HT1080 (cell line): ENCODE measurements at regions not wholly inside any gene's neighbourhood (a gene's known extent, or its start where the extent isn't known, plus 50 kb on each side); places are given as distances from the start of the nearest gene placed in this dataset.
"Not testable (repeated sequence)": the region's sequence is repeated elsewhere in the genome, so short reads cannot be mapped to it uniquely, and the experiment has no call there.

Source experiments
- DNase-seq: peaks from one replicate; pipeline ENCODE4 v3.0.0-alpha.2; 2015; ENCODE audit warnings: low read depth

DNA sequence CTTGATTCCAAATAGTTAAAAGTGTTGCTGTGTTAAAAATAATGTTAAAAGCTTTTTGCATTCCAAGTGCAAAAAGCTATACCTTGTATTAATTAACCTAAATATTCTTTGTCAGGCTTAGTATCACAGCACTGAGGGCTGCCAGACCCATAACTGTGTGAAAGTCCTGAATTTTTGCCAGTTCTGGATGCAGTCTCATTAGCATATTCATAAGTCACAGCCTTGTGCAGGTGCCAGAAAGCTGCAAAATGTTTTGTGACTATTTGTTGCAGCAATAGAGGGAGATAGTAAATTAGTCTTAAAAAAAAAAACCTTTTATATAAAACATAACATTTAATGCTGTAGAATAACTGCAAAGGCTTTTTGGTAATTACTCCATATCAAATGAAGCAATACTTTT, 56.6 kb downstream of the SLITRK1 start:
- DNase-seq = no peak

- no peak for DNase-seq
Measured at GRCh38 chr13:83824560-83824959, 57.7 kb downstream of the SLITRK1 start.

GRCh38 chr13:83824120-83824519, 58.2 kb downstream of the SLITRK1 start:
- no peak for DNase-seq

GRCh38 chr13:83819611-83820010, 62.7 kb downstream of the SLITRK1 start:
- no peak for DNase-seq

DNA sequence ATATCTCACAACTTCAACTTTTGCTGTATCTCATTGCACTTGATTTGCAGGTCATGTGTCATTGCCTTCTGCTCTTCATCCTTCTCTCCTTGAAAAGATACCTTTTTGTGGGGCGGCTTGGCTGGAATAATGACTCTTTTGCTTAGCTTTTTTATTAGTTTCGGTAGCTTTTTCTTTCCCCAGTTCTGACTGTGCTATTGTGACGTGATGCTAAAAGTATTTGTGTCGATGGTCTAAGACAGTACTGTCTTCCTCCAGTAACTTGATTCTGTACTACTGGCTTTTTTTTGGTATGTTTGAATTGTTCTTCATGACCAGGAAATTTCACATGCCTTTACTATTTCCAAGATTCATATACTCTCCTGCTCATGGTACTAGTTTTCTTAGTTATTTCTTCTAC, 63.1 kb downstream of the SLITRK1 start:
- DNase-seq = peak; percentile 49

DNA sequence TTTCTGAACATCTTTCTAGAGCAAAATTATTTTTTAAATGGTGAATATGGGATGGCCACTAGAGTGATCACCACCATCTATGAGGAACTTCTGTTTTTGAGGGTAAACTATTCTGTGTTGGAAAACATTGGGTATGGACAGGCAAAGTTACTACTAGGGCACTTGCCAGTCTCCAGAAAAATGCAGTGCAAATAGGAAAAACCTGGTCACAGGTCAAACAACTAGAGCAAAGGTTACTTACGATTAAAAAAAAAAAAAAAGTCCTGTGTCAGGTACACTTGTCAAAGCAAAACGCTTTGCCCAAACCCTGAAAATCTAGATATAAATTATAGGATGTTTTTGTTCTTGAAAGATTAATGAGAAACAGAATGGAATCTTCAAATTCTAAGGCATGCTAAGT, 66.2 kb downstream of the SLITRK1 start:
- no peak for DNase-seq

DNA sequence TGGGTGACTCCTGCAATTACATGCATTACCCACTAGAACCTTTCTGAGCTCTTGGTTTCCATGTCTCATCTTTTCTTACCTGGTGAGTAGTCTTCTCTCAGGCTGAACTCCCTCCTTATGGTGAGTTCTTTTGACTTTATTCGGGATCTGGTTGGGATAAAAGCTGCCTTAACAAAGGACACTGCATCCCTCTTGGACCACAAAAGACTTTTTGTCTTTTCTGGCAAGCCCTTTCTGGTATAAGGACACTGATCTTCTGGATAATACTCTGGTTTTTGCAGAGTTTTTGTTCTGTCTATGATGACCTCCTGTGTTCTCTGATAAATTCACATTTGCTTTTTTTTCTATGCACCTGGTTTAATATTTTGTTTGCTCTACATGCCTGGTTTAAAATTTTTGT, 66.7 kb downstream of the SLITRK1 start:
- DNase-seq = no peak

DNA sequence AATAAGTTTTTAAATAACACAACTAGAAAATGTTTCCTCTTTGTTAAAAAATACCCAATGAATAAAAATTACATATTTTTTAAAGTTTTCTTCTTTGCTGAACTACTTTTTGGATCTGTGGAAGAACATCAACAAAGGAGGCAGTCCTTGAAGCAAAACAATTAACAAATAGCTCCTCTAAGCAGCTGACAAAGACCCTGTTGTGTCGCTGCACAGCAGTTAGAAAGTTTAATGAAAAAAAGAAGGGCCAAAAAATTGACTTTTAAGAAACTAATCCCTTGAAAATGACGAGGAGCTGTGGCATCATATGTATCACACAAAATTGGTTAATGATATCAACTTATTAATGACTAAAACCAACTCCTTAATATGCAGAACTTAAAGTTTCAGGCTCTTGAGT, 72.1 kb downstream of the SLITRK1 start:
- DNase-seq = no peak

DNA sequence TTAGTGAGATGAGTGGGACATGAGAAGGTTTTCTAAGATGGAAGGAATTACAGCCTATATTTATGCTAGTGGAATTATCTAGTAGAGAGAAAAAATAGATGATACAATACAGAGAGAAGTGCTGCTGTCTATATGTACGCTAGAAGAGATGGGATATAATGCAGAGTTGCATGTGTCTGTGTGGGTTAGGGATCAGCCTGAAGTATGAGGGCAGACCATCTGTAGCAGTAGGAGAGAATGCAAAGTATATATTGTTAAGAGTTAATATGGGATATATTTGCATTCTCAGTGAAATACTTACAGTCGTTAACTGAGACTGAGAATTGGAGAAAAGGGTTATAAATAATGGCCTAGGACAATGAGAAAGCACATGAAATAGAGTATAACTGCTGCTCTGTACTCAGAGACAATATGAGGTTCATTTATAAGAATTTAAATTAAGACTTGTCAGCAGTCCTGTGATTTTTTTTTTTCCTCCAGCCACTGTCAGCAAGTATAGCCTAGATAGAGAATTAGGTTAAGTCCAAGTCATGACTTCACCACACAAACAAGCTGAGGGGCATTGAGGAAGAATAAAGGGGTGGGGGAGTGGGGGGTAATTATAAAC, 77.8 kb downstream of the SLITRK1 start:
- DNase-seq = no peak

- DNase-seq = no peak
Measured at GRCh38 chr13:83798731-83799130, 83.5 kb downstream of the SLITRK1 start.

DNA sequence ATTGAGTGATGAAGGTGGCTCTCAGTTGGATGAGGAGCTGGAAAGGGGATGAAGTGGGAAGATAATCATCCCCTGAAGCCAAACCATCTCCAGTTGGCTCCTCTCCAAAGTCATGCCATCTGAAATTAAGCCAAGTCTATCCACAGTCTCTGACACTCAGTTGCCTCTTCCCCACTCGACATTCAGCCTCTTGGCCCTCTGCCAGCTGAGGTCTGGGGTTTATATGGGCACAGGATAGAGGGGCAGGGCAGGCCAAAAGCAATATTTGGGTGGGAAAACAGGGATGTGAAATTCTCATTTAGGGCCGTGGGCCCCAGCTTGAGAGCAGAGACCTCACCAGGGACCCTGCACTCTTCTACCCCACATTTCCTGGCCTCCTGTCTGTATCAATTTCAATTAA, 85.9 kb downstream of the SLITRK1 start:
- DNase-seq = no peak

DNA sequence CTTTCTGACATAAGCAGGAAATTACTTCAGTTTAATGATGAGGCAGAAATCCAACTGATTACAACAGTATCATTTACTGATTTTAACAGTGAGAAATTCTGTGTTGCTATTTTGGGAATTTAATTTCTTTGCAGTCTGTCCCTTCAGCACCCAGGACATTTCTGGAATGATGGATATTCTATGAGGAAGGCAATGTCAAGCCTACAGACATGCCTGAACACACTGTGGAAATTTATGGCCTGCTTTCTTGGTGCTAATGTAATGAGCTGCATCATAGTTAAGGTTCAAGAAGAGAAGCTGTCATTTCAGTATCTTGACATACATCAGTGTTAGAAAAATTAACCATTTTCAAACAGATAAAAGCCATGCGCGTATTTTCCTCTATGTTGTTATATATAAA, 87.7 kb downstream of the SLITRK1 start:
- DNase-seq = no peak

DNA sequence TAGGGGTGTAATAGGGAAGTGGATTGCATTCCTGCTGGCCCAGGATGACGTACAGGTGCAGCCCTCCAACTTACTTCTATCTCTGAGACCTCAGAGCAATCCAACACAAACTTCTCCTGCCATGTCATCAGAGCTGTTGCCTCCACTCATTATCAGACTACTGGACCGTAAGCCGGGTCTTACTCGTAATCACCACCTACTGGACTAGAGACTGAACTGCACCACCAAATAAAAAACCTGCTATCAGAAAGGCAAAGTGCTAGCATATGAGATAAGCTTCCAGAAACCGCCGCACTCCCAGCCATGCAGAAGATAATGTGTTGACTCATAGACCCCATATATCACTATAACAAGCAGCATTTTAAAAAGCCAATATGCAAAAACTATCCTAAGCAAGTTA, 102.0 kb downstream of the SLITRK1 start:
- DNase-seq = peak; percentile 52

DNA sequence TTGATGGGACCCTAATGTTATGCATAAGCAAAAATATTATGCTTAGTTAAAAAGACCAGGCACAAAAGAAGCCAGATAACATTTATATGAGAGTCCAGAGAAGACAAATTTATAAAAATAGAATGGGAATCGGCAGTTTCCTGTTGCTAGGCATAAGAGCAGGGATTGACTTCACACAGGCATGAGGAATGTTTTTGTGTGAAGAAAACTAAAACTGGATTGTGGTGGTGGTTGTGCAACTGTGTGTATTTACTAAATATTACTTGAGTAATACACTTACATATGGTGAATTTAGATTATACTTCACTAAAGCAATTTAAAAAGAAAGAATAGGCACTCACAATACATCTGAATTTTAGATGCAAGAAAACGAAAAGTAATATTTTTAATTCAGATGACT, 108.3 kb downstream of the SLITRK1 start:
- DNase-seq = no peak

GRCh38 chr13:83765796-83766195, 116.5 kb downstream of the SLITRK1 start:
- no peak for DNase-seq

DNA sequence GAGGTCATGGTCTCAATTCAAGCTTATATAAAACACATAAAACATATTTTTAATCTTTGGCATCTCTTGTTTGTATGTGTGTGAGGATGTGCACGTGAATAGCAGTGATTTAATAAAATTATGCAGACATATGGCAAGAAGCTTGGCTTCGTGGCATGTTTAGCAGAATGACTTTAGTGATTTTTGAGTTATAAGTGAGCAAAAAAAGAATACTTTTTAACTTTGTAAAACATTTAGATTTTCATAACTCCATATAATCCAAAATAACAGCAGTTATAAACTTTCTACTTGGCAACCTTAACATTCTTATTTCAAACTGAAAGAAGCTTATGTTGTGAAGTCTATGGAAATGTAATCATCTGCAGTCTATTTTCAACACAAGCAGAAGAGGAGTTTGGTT, 120.6 kb downstream of the SLITRK1 start:
- DNase-seq = no peak

DNA sequence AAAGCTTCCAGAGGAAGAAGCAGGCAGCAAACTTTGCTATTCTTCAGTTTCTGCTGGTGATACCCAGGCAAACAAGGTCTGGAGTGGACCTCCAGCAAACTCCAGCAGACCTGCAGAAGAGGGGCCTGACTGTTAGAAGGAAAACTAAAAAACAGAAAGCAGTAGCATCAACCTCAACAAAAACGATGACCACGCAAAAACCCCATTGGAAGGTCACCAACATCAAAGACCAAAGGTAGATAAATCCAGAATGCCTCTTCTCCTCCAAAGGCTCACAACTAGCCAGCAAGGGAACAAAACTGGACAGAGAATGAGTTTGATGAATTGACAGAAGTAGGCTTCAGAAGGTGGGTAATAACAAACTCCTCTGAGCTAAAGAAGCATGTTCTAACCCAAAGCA, 127.1 kb downstream of the SLITRK1 start:
- DNase-seq = not testable (repeated sequence)

GRCh38 chr13:83753912-83754624, 128.2 kb downstream of the SLITRK1 start:
- DNase-seq = no peak

DNA sequence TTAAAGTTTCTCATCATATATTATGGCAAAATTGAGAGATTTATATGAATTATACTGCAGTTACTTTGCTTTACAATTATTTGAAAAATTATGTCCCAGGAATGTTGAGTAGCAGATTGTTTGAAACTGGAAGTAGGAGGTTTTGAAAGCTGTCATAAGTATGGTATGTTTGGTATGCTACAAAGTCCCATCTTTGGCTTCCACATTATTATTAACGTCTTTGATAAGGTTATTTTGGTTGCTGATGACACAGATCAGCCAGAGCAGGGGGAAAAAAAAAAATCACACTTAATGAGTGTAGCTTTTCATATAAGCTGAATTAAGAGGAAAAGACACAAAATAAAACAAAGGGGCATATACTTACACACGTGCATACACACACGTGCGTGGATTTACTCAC, 130.1 kb downstream of the SLITRK1 start:
- peak; percentile 65 for DNase-seq

GRCh38 chr13:83740622-83741021, 141.7 kb downstream of the SLITRK1 start:
- no peak for DNase-seq

DNA sequence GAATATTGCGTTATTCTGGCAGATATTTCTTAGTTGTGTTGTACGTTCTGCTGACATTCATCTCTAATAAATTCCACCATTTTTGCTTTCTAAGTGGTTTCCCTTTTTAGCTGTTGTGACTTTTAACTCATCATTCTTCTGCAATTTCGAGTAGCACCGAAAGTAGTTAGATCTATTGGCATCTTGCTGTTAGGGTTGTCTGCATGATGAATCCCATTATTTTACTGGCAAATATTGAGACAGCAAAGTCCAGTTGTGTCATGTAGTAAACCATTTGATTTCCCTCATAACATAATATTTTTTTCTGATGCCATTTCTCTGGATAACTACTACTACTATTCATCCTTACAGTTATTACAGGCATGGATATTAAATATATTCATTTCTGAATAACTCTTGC, 143.9 kb downstream of the SLITRK1 start:
- DNase-seq = no peak

- no peak for DNase-seq
Measured at GRCh38 chr13:83733293-83733692, 149.0 kb downstream of the SLITRK1 start.

- no peak for DNase-seq
Measured at GRCh38 chr13:83732755-83733154, 149.5 kb downstream of the SLITRK1 start.
